ENCODE measurements at regions not wholly inside any gene's neighbourhood (a gene's known extent, or its start where the extent isn't known, plus 50 kb on each side); places are given as distances from the start of the nearest gene placed in this dataset.
"Not testable (repeated sequence)": the region's sequence is repeated elsewhere in the genome, so short reads cannot be mapped to it uniquely, and the experiment has no call there.

GRCh38 chr16:29081829-29082639 is 97.2 kb downstream of the LAT start:
- TF ChIP-seq, protein P1, sequence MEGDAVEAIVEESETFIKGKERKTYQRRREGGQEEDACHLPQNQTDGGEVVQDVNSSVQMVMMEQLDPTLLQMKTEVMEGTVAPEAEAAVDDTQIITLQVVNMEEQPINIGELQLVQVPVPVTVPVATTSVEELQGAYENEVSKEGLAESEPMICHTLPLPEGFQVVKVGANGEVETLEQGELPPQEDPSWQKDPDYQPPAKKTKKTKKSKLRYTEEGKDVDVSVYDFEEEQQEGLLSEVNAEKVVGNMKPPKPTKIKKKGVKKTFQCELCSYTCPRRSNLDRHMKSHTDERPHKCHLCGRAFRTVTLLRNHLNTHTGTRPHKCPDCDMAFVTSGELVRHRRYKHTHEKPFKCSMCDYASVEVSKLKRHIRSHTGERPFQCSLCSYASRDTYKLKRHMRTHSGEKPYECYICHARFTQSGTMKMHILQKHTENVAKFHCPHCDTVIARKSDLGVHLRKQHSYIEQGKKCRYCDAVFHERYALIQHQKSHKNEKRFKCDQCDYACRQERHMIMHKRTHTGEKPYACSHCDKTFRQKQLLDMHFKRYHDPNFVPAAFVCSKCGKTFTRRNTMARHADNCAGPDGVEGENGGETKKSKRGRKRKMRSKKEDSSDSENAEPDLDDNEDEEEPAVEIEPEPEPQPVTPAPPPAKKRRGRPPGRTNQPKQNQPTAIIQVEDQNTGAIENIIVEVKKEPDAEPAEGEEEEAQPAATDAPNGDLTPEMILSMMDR (IDR thresholded peaks at IDR 0.05) = not testable (repeated sequence)
- not testable (repeated sequence) for TF ChIP-seq POLR2A (IDR thresholded peaks at IDR 0.05)

Data from testis (tissue), 2 donors.